Heart left ventricle (tissue), 16 donors: ENCODE measurements at regions not wholly inside any gene's neighbourhood (a gene's known extent, or its start where the extent isn't known, plus 50 kb on each side); places are given as distances from the start of the nearest gene placed in this dataset.
A peak's percentile ranks its signal among the peaks of the same experiment; 100 is the strongest.

Source experiments
- ATAC-seq, 4 donors: fragments of 200-7000 bp; cut with Tn5 transposase; one replicate each; pipeline ENCODE4 v1.9.1; 2020 to 2022; ENCODE audit warnings: moderate library complexity in 4 of 4, mild to moderate bottlenecking in 3 of 4, moderate number of reproducible peaks in 1 of 4
- DNase-seq, 5 donors: peaks; one replicate each; pipeline ENCODE4 v3.0.0-alpha.2; 2020
- H3K27ac ChIP-seq, 12 donors: fragments of 200-600 bp; sonication (generic) in 4 of 12; one replicate each; pipeline versions ENCODE4 v1.5.0 to v1.8.0; 2016 to 2022; ENCODE audit warnings: mild to moderate bottlenecking in 2 of 12
- H3K27me3 ChIP-seq, 9 donors: fragments of 200-600 bp; sonication (generic) in 2 of 9; one replicate each; pipeline versions ENCODE4 v1.5.1 to v1.8.0; 2016 to 2022; ENCODE audit warnings: mild to moderate bottlenecking in 3 of 9
- H3K36me3 ChIP-seq, 9 donors: fragments of 200-600 bp; sonication (generic) in 2 of 9; one replicate each; pipeline versions ENCODE4 v1.5.0 to v1.8.0; 2018 to 2022; ENCODE audit warnings: mild to moderate bottlenecking in 2 of 9
- H3K4me1 ChIP-seq, 12 donors: fragments of 200-600 bp; sonication (generic) in 4 of 12; one replicate each; pipeline versions ENCODE4 v1.5.0 to v1.8.0; 2016 to 2022; ENCODE audit warnings: mild to moderate bottlenecking in 3 of 12
- H3K4me3 ChIP-seq, 12 donors: fragments of 200-600 bp; sonication (generic) in 4 of 12; one replicate each; pipeline versions ENCODE4 v1.5.0 to v1.8.0; 2017 to 2022; ENCODE audit warnings: mild to moderate bottlenecking in 9 of 12, moderate library complexity in 4 of 12
- H3K9me3 ChIP-seq, 12 donors: fragments of 200-600 bp; sonication (generic) in 4 of 12; one replicate each; pipeline versions ENCODE4 v1.5.0 to v1.8.0; 2016 to 2022; ENCODE audit warnings: mild to moderate bottlenecking in 1 of 12
- CTCF ChIP-seq, 12 donors: fragments of 200-600 bp; sonication (generic) in 4 of 12; IDR thresholded peaks; one replicate each; pipeline versions ENCODE4 v1.5.0 to v1.8.0; 2018 to 2022; ENCODE audit warnings: antibody characterized with exemption in 12 of 12, mild to moderate bottlenecking in 5 of 12
- POLR2A ChIP-seq, 2 donors: fragments of 450-650 bp; IDR thresholded peaks; one replicate each; pipeline ENCODE4 v1.6.1; 2017; ENCODE audit warnings: antibody characterized with exemption in 2 of 2, mild to moderate bottlenecking in 2 of 2, moderate library complexity in 2 of 2
- WGBS, 4 donors: extraction: QIAGEN DNeasy Blood & Tissue Kit in 2 of 4; methylation state at CpG; one replicate each; pipeline versions ENCODE4 v1.1.5 to v1.1.7; 2013 to 2018; 5-methylcytosine and 5-hydroxymethylcytosine counted together
- intact Hi-C, 10 donors: fragments of 100-400 bp; cut with DNase I; formaldehyde crosslinking; loops; one replicate each; pipeline versions ENCODE4 v1.11.1 to v1.14.2; 2022
- donor health status: ischemic (EF 13 %, LVEDD 7.1; RV severe dilation, severe dysfunction).
- donor health status: healthy with polysubstance abuse.
- donor health status: DM: no; HTN: yes; CAD: no.
- donor health status: DM: no; HTN: no; CAD: no.
- donor health status: ischemic (EF 25% LVEDD 6.9; RV normal size, moderate dysfunction).
- donor health status: ischemic (EF 25% LVEDD 5.7; RV mildly dilated, moderate dysfunction).
- donor health status: healthy.
- donor health status: DM: yes; HTN: yes; CAD: no.
- donor health status: ischemic (EF 35%, LVEDD 5.7; RV mildly dilated, moderate dysfunction).
- donor health status: nonischemic (EF 11% LVEDD 7.7; RV severe dilation, severe dysfunction).
- donor health status: DM: yes; HTN: yes; CAD: no.
- donor health status: PGD.
- donor health status: ischemic (EF 29% LVEDD 5.4; RV normal size, mild dysfunction).
- donor health status: nonischemic (EF 23%, LVEDD 6.1; RV moderate dilation, normal function).

- WGBS, 4 donors: 80 to 91% (median 87%) methylated on average over 6 of the region's 6 CpGs
- H3K27ac ChIP-seq: no peak overlapping the region
- DNase-seq: no peak
- H3K27me3 ChIP-seq: peaks cover 0 to 2% (median 0%) of the 10 kb centered on the region in 9 donors
- TF ChIP-seq POLR2A (IDR thresholded peaks at IDR 0.05): no peak
- H3K4me1 ChIP-seq: no peaks in the 10 kb centered on the region
- intact Hi-C loops: no loop called here
- H3K4me3 ChIP-seq: no peak overlapping the region
- no peaks in the 10 kb centered on the region for H3K36me3 ChIP-seq
- ATAC-seq: no peak
- H3K9me3 ChIP-seq: no peaks in the 10 kb centered on the region
These were observed 398.7 kb upstream of the PPP1R2C start for GRCh38 chrX:43176686-43177085.

- 91 to 100% (median 100%) methylated on average over 1 of the region's 1 CpG for WGBS, 4 donors
- H3K4me1 ChIP-seq: no peaks in the 10 kb centered on the region
- no peak overlapping the region for H3K4me3 ChIP-seq
- intact Hi-C loops: no loop called here
- ATAC-seq: no peak
- no peak overlapping the region for H3K27ac ChIP-seq
- no peak for DNase-seq
- H3K9me3 ChIP-seq: no peaks in the 10 kb centered on the region
- TF ChIP-seq CTCF (IDR thresholded peaks at IDR 0.05): no peak
- TF ChIP-seq POLR2A (IDR thresholded peaks at IDR 0.05): no peak
- H3K36me3 ChIP-seq: no peaks in the 10 kb centered on the region
- peaks cover 0 to 13% (median 0%) of the 10 kb centered on the region in 9 donors for H3K27me3 ChIP-seq
These were observed 410.3 kb upstream of the PPP1R2C start for GRCh38 chrX:43188296-43188695.

- ATAC-seq (no peak), DNase-seq (no peak)
- Histone ChIP-seq H3K4me1 (no peaks in the 10 kb centered on the region), H3K27ac (no peak overlapping the region), H3K4me3 (no peak overlapping the region), H3K36me3 (no peaks in the 10 kb centered on the region), H3K9me3 (peaks cover 0 to 30% (median 1%) of the 10 kb centered on the region in 12 donors), H3K27me3 (peaks cover 0 to 6% (median 0%) of the 10 kb centered on the region in 9 donors)
- no peak for TF ChIP-seq CTCF (IDR thresholded peaks at IDR 0.05)
- TF ChIP-seq POLR2A (IDR thresholded peaks at IDR 0.05): no peak
- intact Hi-C loops: no loop called here
These were observed 433.6 kb upstream of the PPP1R2C start for GRCh38 chrX:43211570-43211969.

- intact Hi-C loops: no loop called here
- no peak for TF ChIP-seq POLR2A (IDR thresholded peaks at IDR 0.05)
- H3K4me3 ChIP-seq: no peak overlapping the region
- H3K9me3 ChIP-seq: peaks cover 0 to 14% (median 2%) of the 10 kb centered on the region in 12 donors
- no peaks in the 10 kb centered on the region for H3K27me3 ChIP-seq
- H3K36me3 ChIP-seq: no peaks in the 10 kb centered on the region
- no peak overlapping the region for H3K27ac ChIP-seq
- ATAC-seq (no peak), DNase-seq (no peak)
- no peaks in the 10 kb centered on the region for H3K4me1 ChIP-seq
- WGBS, 4 donors: 8 to 19% (median 14%) methylated on average over 2 of the region's 2 CpGs
These were observed 437.9 kb upstream of the MAOA start for GRCh38 chrX:43218198-43218597.

GRCh38 chrX:43224496-43224895, 431.6 kb upstream of the MAOA start:
- H3K27me3 ChIP-seq: no peaks in the 10 kb centered on the region
- H3K4me3 ChIP-seq: no peak overlapping the region
- H3K4me1 ChIP-seq: no peaks in the 10 kb centered on the region
- ATAC-seq (no peak), DNase-seq (no peak)
- TF ChIP-seq POLR2A (IDR thresholded peaks at IDR 0.05) (no peak), CTCF (IDR thresholded peaks at IDR 0.05) (no peak)
- peak overlapping the region in 1 of 12 donors; percentile 34 for H3K27ac ChIP-seq
- H3K9me3 ChIP-seq: no peaks in the 10 kb centered on the region
- intact Hi-C loops: no loop called here
- no peaks in the 10 kb centered on the region for H3K36me3 ChIP-seq
